H9 (cell line): ENCODE measurements at regions not wholly inside any gene's neighbourhood (a gene's known extent, or its start where the extent isn't known, plus 50 kb on each side); places are given as distances from the start of the nearest gene placed in this dataset.

Experiments
- DNase-seq: peaks from one replicate; pipeline ENCODE4 v3.0.0-alpha.2; 2017
- H2AFZ ChIP-seq: one replicate; pipeline ENCODE4 v1.6.1; 2013; ENCODE audit warnings: mild to moderate bottlenecking, low read length, control low read depth, moderate library complexity
- H2AK5ac ChIP-seq: 2 replicates; pipeline ENCODE4 v1.6.1; 2013; ENCODE audit warnings: low read length, control low read depth, mixed read lengths; ENCODE audit not compliant: insufficient read length
- H2BK120ac ChIP-seq: one replicate; pipeline ENCODE4 v1.6.1; 2013; ENCODE audit warnings: low read depth, mild to moderate bottlenecking, low read length, control low read depth, inconsistent platforms; ENCODE audit not compliant: poor library complexity, severe bottlenecking
- H2BK12ac ChIP-seq: 2 replicates; pipeline ENCODE4 v1.6.1; 2013; ENCODE audit warnings: low read length, control low read depth, mixed read lengths, low read depth; ENCODE audit not compliant: insufficient read length
- H2BK15ac ChIP-seq: 2 replicates; pipeline ENCODE4 v1.6.1; 2013; ENCODE audit warnings: low read depth, low read length, control low read depth
- H2BK20ac ChIP-seq: one replicate; pipeline ENCODE4 v1.6.1; 2013; ENCODE audit warnings: low read depth, mild to moderate bottlenecking, low read length, control low read depth, inconsistent platforms; ENCODE audit not compliant: poor library complexity, severe bottlenecking
- H2BK5ac ChIP-seq: 2 replicates; pipeline ENCODE4 v1.6.1; 2013; ENCODE audit warnings: low read length, control low read depth, mixed read lengths; ENCODE audit not compliant: insufficient read length
- H3K14ac ChIP-seq: 2 replicates; pipeline ENCODE4 v1.6.1; 2013; ENCODE audit warnings: low read length, control low read depth; ENCODE audit not compliant: insufficient read depth
- H3K18ac ChIP-seq: 2 replicates; pipeline ENCODE4 v1.6.1; 2013; ENCODE audit warnings: low read depth, mild to moderate bottlenecking, mixed read lengths, low read length, control low read depth; ENCODE audit not compliant: insufficient read length
- H3K23ac ChIP-seq: 2 replicates; pipeline ENCODE4 v1.6.1; 2013; ENCODE audit warnings: low read length, control low read depth, mixed read lengths, low read depth; ENCODE audit not compliant: insufficient read length
- H3K23me2 ChIP-seq: 2 replicates; pipeline ENCODE4 v1.6.1; 2013; ENCODE audit warnings: low read depth, mild to moderate bottlenecking, mixed read lengths, low read length, control low read depth; ENCODE audit not compliant: insufficient read length, poor library complexity, severe bottlenecking
- H3K27ac ChIP-seq: 2 replicates; pipeline ENCODE4 v1.5.1; 2013; ENCODE audit warnings: low read length, control low read depth, mixed read lengths, low read depth; ENCODE audit not compliant: insufficient read length
- H3K27me3 ChIP-seq: 2 replicates; pipeline ENCODE4 v1.6.1; 2013; ENCODE audit warnings: low read length, control low read depth, inconsistent platforms; ENCODE audit not compliant: insufficient read depth
- H3K4ac ChIP-seq: 2 replicates; pipeline ENCODE4 v1.6.1; 2013; ENCODE audit warnings: low read depth, mild to moderate bottlenecking, control low read depth, inconsistent platforms, low read length, moderate library complexity
- H3K4me1 ChIP-seq: 2 replicates; pipeline ENCODE4 v1.6.1; 2013; ENCODE audit warnings: low read length, control low read depth, inconsistent platforms; ENCODE audit not compliant: insufficient read depth
- H3K4me2 ChIP-seq: 2 replicates; pipeline ENCODE4 v1.6.1; 2013; ENCODE audit warnings: low read length, control low read depth, mixed read lengths; ENCODE audit not compliant: insufficient read length, insufficient read depth
- H3K56ac ChIP-seq: 2 replicates; pipeline ENCODE4 v1.6.1; 2013; ENCODE audit warnings: low read depth, mild to moderate bottlenecking, mixed read lengths, low read length, control low read depth; ENCODE audit not compliant: insufficient read length
- H3K79me1 ChIP-seq: 2 replicates; pipeline ENCODE4 v1.6.1; 2013; ENCODE audit warnings: low read depth, mild to moderate bottlenecking, moderate library complexity, low read length, control low read depth, inconsistent platforms; ENCODE audit not compliant: insufficient read depth, poor library complexity, severe bottlenecking
- H3K79me2 ChIP-seq: 2 replicates; pipeline ENCODE4 v1.6.1; 2013; ENCODE audit warnings: low read length, control low read depth, inconsistent platforms; ENCODE audit not compliant: insufficient read depth
- H3K9ac ChIP-seq: 2 replicates; pipeline ENCODE4 v1.6.1; 2013; ENCODE audit warnings: low read length, control low read depth, mixed read lengths; ENCODE audit not compliant: insufficient read length; ENCODE audit errors: extremely low read depth
- H3K9me3 ChIP-seq: one replicate; pipeline ENCODE4 v1.6.1; 2013; ENCODE audit warnings: low read depth, low read length, inconsistent platforms; ENCODE audit not compliant: control insufficient read depth
- H3T11ph ChIP-seq: one replicate; pipeline ENCODE4 v1.6.1; 2013; ENCODE audit warnings: mild to moderate bottlenecking, low read length, control low read depth, inconsistent platforms
- H4K20me1 ChIP-seq: one replicate; pipeline ENCODE4 v1.6.1; 2013; ENCODE audit not compliant: control insufficient read depth, insufficient read length, insufficient read depth
- H4K5ac ChIP-seq: 2 replicates; pipeline ENCODE4 v1.6.1; 2013; ENCODE audit warnings: low read depth, mild to moderate bottlenecking, mixed read lengths, low read length, control low read depth; ENCODE audit not compliant: insufficient read length
- H4K8ac ChIP-seq: replicated peaks from 2 replicates; pipeline ENCODE4 v1.6.1; 2013; ENCODE audit warnings: low read length, control low read depth, mixed read lengths, low read depth; ENCODE audit not compliant: insufficient read length
- H4K91ac ChIP-seq: 2 replicates; pipeline ENCODE4 v1.6.1; 2013; ENCODE audit warnings: low read depth, mild to moderate bottlenecking, moderate library complexity, mixed read lengths, low read length, control low read depth; ENCODE audit not compliant: insufficient read length
- H3K27ac Mint-ChIP-seq, 3 experiments: 2 replicates in 2 of 3; 3 replicates in 1 of 3; pipeline ENCODE4 v1.8.0; 2020 to 2021; ENCODE audit warnings: mixed read lengths in 3 of 3, mild to moderate bottlenecking in 1 of 3, moderate library complexity in 1 of 3
- H3K27me3 Mint-ChIP-seq: 2 replicates; pipeline ENCODE4 v1.8.0; 2021; ENCODE audit warnings: low read depth, mild to moderate bottlenecking, moderate library complexity, mixed read lengths
- H3K36me3 Mint-ChIP-seq, 3 experiments: 2 replicates in 2 of 3; 3 replicates in 1 of 3; pipeline ENCODE4 v1.8.0; 2020 to 2021; ENCODE audit warnings: low read depth in 3 of 3, mixed read lengths in 3 of 3; ENCODE audit not compliant: insufficient read depth in 1 of 3
- H3K4me1 Mint-ChIP-seq, 2 experiments: 2 replicates each; pipeline ENCODE4 v1.8.0; 2020; ENCODE audit warnings: mixed read lengths in 2 of 2
- H3K4me3 Mint-ChIP-seq, 2 experiments: 2 replicates in 1 of 2; 3 replicates in 1 of 2; pipeline ENCODE4 v1.8.0; 2020 to 2021; ENCODE audit warnings: mild to moderate bottlenecking in 2 of 2, mixed read lengths in 2 of 2, moderate library complexity in 1 of 2
- H3K9me3 Mint-ChIP-seq, 2 experiments: 2 replicates in 1 of 2; 3 replicates in 1 of 2; pipeline ENCODE4 v1.8.0; 2020; ENCODE audit warnings: mild to moderate bottlenecking in 2 of 2, mixed read lengths in 2 of 2, moderate library complexity in 1 of 2
- WGBS: extraction: QIAGEN DNeasy Blood & Tissue Kit; methylation state at CpG from one replicate; pipeline ENCODE4 v1.1.7; 2013; ENCODE audit warnings: missing lambda C conversion rate, low lambda C conversion rate, mixed read lengths; ENCODE audit not compliant: insufficient read length; ENCODE audit errors: extremely low coverage; 5-methylcytosine and 5-hydroxymethylcytosine counted together
- TF ChIP-seq, protein P1 (sequence below): fragments of 200-600 bp; sonication (generic); conservative IDR thresholded peaks from 3 replicates; pipeline ENCODE4 v1.8.0; 2021; ENCODE audit warnings: antibody characterized with exemption, mild to moderate bottlenecking

DNA sequence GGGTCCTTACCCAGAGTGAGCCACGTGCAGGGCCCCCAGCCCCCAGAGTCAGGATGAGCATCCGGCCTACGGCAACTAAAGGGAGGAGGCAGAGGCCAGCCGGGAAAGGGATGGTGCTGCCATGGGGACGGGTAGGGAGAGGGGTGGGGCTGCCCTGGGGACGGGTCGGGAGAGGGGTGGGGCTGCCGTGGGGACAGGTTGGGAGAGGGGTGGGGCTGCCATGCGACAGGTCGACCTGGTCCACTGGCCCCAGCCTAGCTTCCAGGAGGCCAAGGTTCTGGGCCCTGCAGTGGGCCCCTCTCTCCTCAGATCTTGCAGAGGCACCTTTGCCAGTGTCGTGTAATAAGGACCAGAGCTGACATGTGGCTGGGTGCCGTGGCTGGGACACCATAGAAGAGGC is 187.7 kb downstream of the BRD1 start:
- Mint-ChIP-seq H3K36me3 (no peaks in the 10 kb centered on the region), H3K4me1 (no peaks in the 10 kb centered on the region; a peak in 1 of 4 replicates), H3K4me3 (no peak overlapping the region), H3K27ac (no peak overlapping the region), H3K9me3 (no peaks in the 10 kb centered on the region; a peak in 1 of 5 replicates), H3K27me3 (no peaks in the 10 kb centered on the region; the same call in 1 of the 2 replicates)
- H2BK5ac ChIP-seq = no peak overlapping the region
- TF ChIP-seq, protein P1, sequence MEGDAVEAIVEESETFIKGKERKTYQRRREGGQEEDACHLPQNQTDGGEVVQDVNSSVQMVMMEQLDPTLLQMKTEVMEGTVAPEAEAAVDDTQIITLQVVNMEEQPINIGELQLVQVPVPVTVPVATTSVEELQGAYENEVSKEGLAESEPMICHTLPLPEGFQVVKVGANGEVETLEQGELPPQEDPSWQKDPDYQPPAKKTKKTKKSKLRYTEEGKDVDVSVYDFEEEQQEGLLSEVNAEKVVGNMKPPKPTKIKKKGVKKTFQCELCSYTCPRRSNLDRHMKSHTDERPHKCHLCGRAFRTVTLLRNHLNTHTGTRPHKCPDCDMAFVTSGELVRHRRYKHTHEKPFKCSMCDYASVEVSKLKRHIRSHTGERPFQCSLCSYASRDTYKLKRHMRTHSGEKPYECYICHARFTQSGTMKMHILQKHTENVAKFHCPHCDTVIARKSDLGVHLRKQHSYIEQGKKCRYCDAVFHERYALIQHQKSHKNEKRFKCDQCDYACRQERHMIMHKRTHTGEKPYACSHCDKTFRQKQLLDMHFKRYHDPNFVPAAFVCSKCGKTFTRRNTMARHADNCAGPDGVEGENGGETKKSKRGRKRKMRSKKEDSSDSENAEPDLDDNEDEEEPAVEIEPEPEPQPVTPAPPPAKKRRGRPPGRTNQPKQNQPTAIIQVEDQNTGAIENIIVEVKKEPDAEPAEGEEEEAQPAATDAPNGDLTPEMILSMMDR = no peak
- no peaks in the 10 kb centered on the region for H3K79me2 ChIP-seq
- H2AK5ac ChIP-seq = no peak overlapping the region
- no peak overlapping the region for H2BK12ac ChIP-seq
- H3K4me2 ChIP-seq = no peak overlapping the region
- DNase-seq = no peak
- H3K9ac ChIP-seq = no peak overlapping the region
- H3K79me1 ChIP-seq = no peaks in the 10 kb centered on the region
- no peak overlapping the region for H3K18ac ChIP-seq
- H2AFZ ChIP-seq = no peak overlapping the region
- no peak overlapping the region for H4K91ac ChIP-seq
- H2BK120ac ChIP-seq = no peak overlapping the region
- H3K27me3 ChIP-seq = no peaks in the 10 kb centered on the region
- no peak overlapping the region for H4K5ac ChIP-seq
- H3T11ph ChIP-seq = no peak overlapping the region
- no peak overlapping the region; the same call in 1 of the 2 replicates for H3K14ac ChIP-seq
- no peaks in the 10 kb centered on the region for H3K9me3 ChIP-seq
- WGBS = no CpG with 5 or more reads among the region's 12 CpGs
- H3K23ac ChIP-seq = no peak overlapping the region
- H3K4ac ChIP-seq = no peak overlapping the region
- H3K56ac ChIP-seq = no peak overlapping the region
- H4K20me1 ChIP-seq = no peaks in the 10 kb centered on the region
- no peaks in the 10 kb centered on the region for H3K23me2 ChIP-seq
- H2BK20ac ChIP-seq = no peak overlapping the region
- H4K8ac ChIP-seq = no peak overlapping the region
- H2BK15ac ChIP-seq = no peak overlapping the region
- no peak overlapping the region for H3K27ac ChIP-seq
- H3K4me1 ChIP-seq = no peaks in the 10 kb centered on the region
